ENCODE measurements at regions not wholly inside any gene's neighbourhood (a gene's known extent, or its start where the extent isn't known, plus 50 kb on each side); places are given as distances from the start of the nearest gene placed in this dataset.
A peak's percentile ranks its signal among the peaks of the same experiment; 100 is the strongest.
"Not testable (repeated sequence)": the region's sequence is repeated elsewhere in the genome, so short reads cannot be mapped to it uniquely, and the experiment has no call there.

- no peak for DNase-seq
Observed at GRCh38 chr19:20287070-20287469, 120.1 kb downstream of the ZNF486 start.

GRCh38 chr19:20285876-20286275 is 118.9 kb downstream of the ZNF486 start:
- peak; percentile 86 for DNase-seq

- DNase-seq, result no peak
Observed at GRCh38 chr19:20279516-20279915, 112.5 kb downstream of the ZNF486 start.

GRCh38 chr19:20278342-20278741 is 111.3 kb downstream of the ZNF486 start:
- no peak for DNase-seq

GRCh38 chr19:20276732-20277082 is 109.7 kb downstream of the ZNF486 start:
- DNase-seq, result peak; percentile 76

GRCh38 chr19:20276011-20276731 is 109.2 kb downstream of the ZNF486 start:
- DNase-seq, result peak; percentile 76

- no peak for DNase-seq
Observed at GRCh38 chr19:20273951-20274570, 107.0 kb downstream of the ZNF486 start.

GRCh38 chr19:20273376-20273775 is 106.4 kb downstream of the ZNF486 start:
- no peak for DNase-seq

GRCh38 chr19:20272627-20273010 is 105.6 kb downstream of the ZNF486 start:
- not testable (repeated sequence) for DNase-seq

- not testable (repeated sequence) for DNase-seq
Observed at GRCh38 chr19:20271927-20272626, 105.1 kb downstream of the ZNF486 start.

- DNase-seq, result no peak
Observed at GRCh38 chr19:20271215-20271926, 104.4 kb downstream of the ZNF486 start.

GRCh38 chr19:20269461-20269860 is 102.4 kb downstream of the ZNF486 start:
- DNase-seq, result no peak

- not testable (repeated sequence) for DNase-seq
Observed at GRCh38 chr19:20261513-20261912, 94.5 kb downstream of the ZNF486 start.

- DNase-seq, result not testable (repeated sequence)
Observed at GRCh38 chr19:20260738-20261137, 93.7 kb downstream of the ZNF486 start.

- no peak for DNase-seq
Observed at GRCh38 chr19:20259615-20260014, 92.6 kb downstream of the ZNF486 start.

GRCh38 chr19:20256606-20257005 is 89.6 kb downstream of the ZNF486 start:
- DNase-seq, result no peak

- DNase-seq, result no peak
Observed at GRCh38 chr19:20254121-20254520, 87.1 kb downstream of the ZNF486 start.

- DNase-seq, result no peak
Observed at GRCh38 chr19:20252613-20253012, 85.6 kb downstream of the ZNF486 start.

- DNase-seq, result no peak
Observed at GRCh38 chr19:20250627-20251026, 83.6 kb downstream of the ZNF486 start.

- DNase-seq, result no peak
Observed at GRCh38 chr19:20250121-20250520, 83.1 kb downstream of the ZNF486 start.
